GM23338 (cell line): ENCODE measurements at regions not wholly inside any gene's neighbourhood (a gene's known extent, or its start where the extent isn't known, plus 50 kb on each side); places are given as distances from the start of the nearest gene placed in this dataset.

ENCODE experiments used
- ATAC-seq: fragments of 200-7000 bp; cut with Tn5 transposase; 3 replicates; pipeline ENCODE4 v1.9.1; 2020
- DNase-seq: peaks from one replicate; pipeline ENCODE4 v3.0.0-alpha.2; 2015; ENCODE audit warnings: low spot score
- H2AFZ ChIP-seq: fragments of 200-600 bp; sonication (generic); 2 replicates; pipeline ENCODE4 v1.8.0; 2016; ENCODE audit warnings: antibody characterized with exemption, mild to moderate bottlenecking, moderate library complexity
- H3F3A ChIP-seq: fragments of 200-600 bp; sonication (generic); replicated peaks from 2 replicates; pipeline ENCODE4 v1.8.0; 2017; ENCODE audit warnings: antibody characterized with exemption, mixed run types, low read depth
- H3K27ac ChIP-seq: fragments of 200-600 bp; sonication (generic); 2 replicates; pipeline ENCODE4 v1.6.1; 2016; ENCODE audit warnings: low read depth
- H3K27me3 ChIP-seq: fragments of 200-600 bp; sonication (generic); 2 replicates; pipeline ENCODE4 v1.8.0; 2016; ENCODE audit warnings: mild to moderate bottlenecking, mixed run types, moderate library complexity; ENCODE audit not compliant: insufficient read depth
- H3K36me3 ChIP-seq: fragments of 200-600 bp; sonication (generic); 2 replicates; pipeline ENCODE4 v1.8.0; 2016; ENCODE audit warnings: mild to moderate bottlenecking; ENCODE audit not compliant: insufficient read depth
- H3K4me1 ChIP-seq: fragments of 200-600 bp; sonication (generic); 2 replicates; pipeline ENCODE4 v1.8.0; 2016; ENCODE audit warnings: mild to moderate bottlenecking, moderate library complexity; ENCODE audit not compliant: insufficient read depth
- H3K4me2 ChIP-seq: fragments of 200-600 bp; sonication (generic); 2 replicates; pipeline ENCODE4 v1.7.1; 2017; ENCODE audit warnings: mixed run types
- H3K4me3 ChIP-seq: fragments of 200-600 bp; sonication (generic); 2 replicates; pipeline ENCODE4 v1.6.1; 2016; ENCODE audit warnings: mixed run types
- H3K79me2 ChIP-seq: fragments of 200-600 bp; sonication (generic); replicated peaks from 2 replicates; pipeline ENCODE4 v1.8.0; 2017; ENCODE audit warnings: mild to moderate bottlenecking; ENCODE audit not compliant: insufficient read depth
- H3K9me2 ChIP-seq: fragments of 200-600 bp; sonication (generic); 2 replicates; pipeline ENCODE4 v1.8.0; 2017; ENCODE audit not compliant: insufficient read depth
- H4K20me1 ChIP-seq: fragments of 200-600 bp; sonication (generic); replicated peaks from 2 replicates; pipeline ENCODE4 v1.8.0; 2017; ENCODE audit warnings: mild to moderate bottlenecking; ENCODE audit not compliant: insufficient read depth
- H3K27ac Mint-ChIP-seq: 2 replicates; pipeline ENCODE4 v1.8.0; 2020; ENCODE audit warnings: inconsistent platforms, mild to moderate bottlenecking, moderate library complexity, mixed read lengths
- H3K27me3 Mint-ChIP-seq: 3 replicates; pipeline ENCODE4 v1.8.0; 2022; ENCODE audit warnings: low read depth, mild to moderate bottlenecking, moderate library complexity, mixed read lengths, inconsistent platforms; ENCODE audit not compliant: insufficient read depth, poor library complexity
- H3K36me3 Mint-ChIP-seq: 3 replicates; pipeline ENCODE4 v1.8.0; 2021; ENCODE audit warnings: low read depth, mild to moderate bottlenecking, inconsistent platforms, moderate library complexity, mixed read lengths
- H3K4me1 Mint-ChIP-seq: 3 replicates; pipeline ENCODE4 v1.8.0; 2020; ENCODE audit warnings: mild to moderate bottlenecking, inconsistent platforms, mixed read lengths
- H3K4me3 Mint-ChIP-seq: 3 replicates; pipeline ENCODE4 v1.8.0; 2021; ENCODE audit warnings: moderate library complexity, mild to moderate bottlenecking, inconsistent platforms, mixed read lengths
- H3K9me3 Mint-ChIP-seq: 3 replicates; pipeline ENCODE4 v1.8.0; 2020; ENCODE audit warnings: moderate library complexity, mild to moderate bottlenecking, inconsistent platforms, mixed read lengths
- CREB1 ChIP-seq: fragments of 250-450 bp; sonication (Bioruptor Pico); IDR thresholded peaks from 2 replicates; pipeline ENCODE4 v1.5.0; 2020; ENCODE audit warnings: low read depth, mild to moderate bottlenecking, moderate library complexity
- EZH2phosphoT487 ChIP-seq: fragments of 200-600 bp; sonication (generic); IDR thresholded peaks from one replicate; pipeline ENCODE4 v1.8.1; 2018; ENCODE audit warnings: antibody characterized with exemption; ENCODE audit not compliant: unreplicated experiment
- JUNB ChIP-seq: IDR thresholded peaks from one replicate; pipeline ENCODE4 v1.6.1; 2016; ENCODE audit warnings: antibody characterized with exemption; ENCODE audit not compliant: unreplicated experiment
- NANOG ChIP-seq: IDR thresholded peaks from 2 replicates; pipeline ENCODE4 v1.6.1; 2016; ENCODE audit warnings: antibody characterized with exemption, borderline replicate concordance
- POLR2AphosphoS5 ChIP-seq: IDR thresholded peaks from 2 replicates; pipeline ENCODE4 v1.6.1; 2016; ENCODE audit warnings: antibody characterized with exemption, low read depth
- ZNF114 ChIP-seq: fragments of 250-450 bp; sonication (Bioruptor Pico); IDR thresholded peaks from 2 replicates; pipeline ENCODE4 v1.5.0; 2020; ENCODE audit warnings: mild to moderate bottlenecking, moderate library complexity
- ZNF331 ChIP-seq: fragments of 250-450 bp; sonication (Bioruptor Pico); IDR thresholded peaks from 2 replicates; pipeline ENCODE4 v1.5.0; 2020; ENCODE audit warnings: low read depth, mild to moderate bottlenecking, moderate library complexity
- TF ChIP-seq, protein P1 (sequence below), 2 experiments: fragments of 200-600 bp in 1 of 2; sonication (generic) in 1 of 2; conservative IDR thresholded peaks; 2 replicates each; pipeline versions ENCODE4 v1.5.1 to v1.6.1; 2016 to 2017; ENCODE audit warnings: antibody characterized with exemption in 2 of 2, low read depth in 2 of 2, mild to moderate bottlenecking in 2 of 2, moderate library complexity in 1 of 2
- TF ChIP-seq, protein P2 (sequence below): IDR thresholded peaks from 2 replicates; pipeline ENCODE4 v1.6.1; 2016; ENCODE audit warnings: antibody characterized with exemption
- TF ChIP-seq, protein P3 (sequence below): IDR thresholded peaks from one replicate; pipeline ENCODE4 v1.6.1; 2018; ENCODE audit warnings: antibody characterized with exemption; ENCODE audit not compliant: unreplicated experiment

DNA sequence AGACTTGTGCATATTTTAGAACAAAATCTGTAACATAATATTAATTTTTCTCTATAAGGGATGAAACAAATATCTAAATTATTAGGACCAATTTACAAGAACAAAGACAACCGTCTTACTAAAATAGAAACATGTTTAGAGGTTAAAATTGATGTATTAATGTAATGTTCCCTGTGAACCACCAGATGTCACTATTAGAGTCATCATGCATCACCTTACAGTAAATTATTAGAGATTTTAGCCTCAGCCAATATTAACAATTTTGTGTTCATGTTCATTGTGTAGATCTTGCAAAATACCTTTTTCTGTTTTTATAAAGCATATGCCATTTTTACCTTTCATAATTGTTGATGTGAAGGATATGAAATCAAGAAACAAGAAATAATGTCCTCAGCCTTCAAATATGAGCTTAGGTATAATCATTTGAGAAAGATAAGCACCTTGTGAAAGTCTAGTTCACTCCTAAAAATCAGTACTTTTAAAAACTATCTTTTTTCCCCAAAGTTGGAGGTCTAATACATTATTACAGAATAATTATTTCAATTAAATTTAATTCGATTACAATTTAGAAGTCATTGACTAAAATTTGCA, 344.3 kb upstream of the KCNH7 start:
- no peak overlapping the region for H2AFZ ChIP-seq
- no peaks in the 10 kb centered on the region for H3F3A ChIP-seq
- H3K4me3 Mint-ChIP-seq = no peak overlapping the region
- ATAC-seq (no peak), DNase-seq (peak; percentile 22)
- no peaks in the 10 kb centered on the region for H3K36me3 Mint-ChIP-seq
- H3K27ac ChIP-seq = no peak overlapping the region
- no peaks in the 10 kb centered on the region for H3K79me2 ChIP-seq
- H4K20me1 ChIP-seq = no peaks in the 10 kb centered on the region
- no peaks in the 10 kb centered on the region for H3K27me3 Mint-ChIP-seq
- peaks cover 9% of the 10 kb centered on the region; the same call in 1 of the 2 replicates for H3K4me1 ChIP-seq
- no peaks in the 10 kb centered on the region for H3K9me3 Mint-ChIP-seq
- H3K9me2 ChIP-seq = no peaks in the 10 kb centered on the region
- peaks cover 11% of the 10 kb centered on the region for H3K4me1 Mint-ChIP-seq
- H3K27me3 ChIP-seq = no peaks in the 10 kb centered on the region
- H3K36me3 ChIP-seq = no peaks in the 10 kb centered on the region
- no peak overlapping the region for H3K27ac Mint-ChIP-seq
- TF ChIP-seq, protein P1, sequence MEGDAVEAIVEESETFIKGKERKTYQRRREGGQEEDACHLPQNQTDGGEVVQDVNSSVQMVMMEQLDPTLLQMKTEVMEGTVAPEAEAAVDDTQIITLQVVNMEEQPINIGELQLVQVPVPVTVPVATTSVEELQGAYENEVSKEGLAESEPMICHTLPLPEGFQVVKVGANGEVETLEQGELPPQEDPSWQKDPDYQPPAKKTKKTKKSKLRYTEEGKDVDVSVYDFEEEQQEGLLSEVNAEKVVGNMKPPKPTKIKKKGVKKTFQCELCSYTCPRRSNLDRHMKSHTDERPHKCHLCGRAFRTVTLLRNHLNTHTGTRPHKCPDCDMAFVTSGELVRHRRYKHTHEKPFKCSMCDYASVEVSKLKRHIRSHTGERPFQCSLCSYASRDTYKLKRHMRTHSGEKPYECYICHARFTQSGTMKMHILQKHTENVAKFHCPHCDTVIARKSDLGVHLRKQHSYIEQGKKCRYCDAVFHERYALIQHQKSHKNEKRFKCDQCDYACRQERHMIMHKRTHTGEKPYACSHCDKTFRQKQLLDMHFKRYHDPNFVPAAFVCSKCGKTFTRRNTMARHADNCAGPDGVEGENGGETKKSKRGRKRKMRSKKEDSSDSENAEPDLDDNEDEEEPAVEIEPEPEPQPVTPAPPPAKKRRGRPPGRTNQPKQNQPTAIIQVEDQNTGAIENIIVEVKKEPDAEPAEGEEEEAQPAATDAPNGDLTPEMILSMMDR (conservative IDR thresholded peaks at IDR 0.05; ENCODE audit: low read depth in 2 of 2) = peak in 1 of 2 experiments; percentile 73
- TF ChIP-seq NANOG = no peak
- H3K4me2 ChIP-seq = no peak overlapping the region
- H3K4me3 ChIP-seq = no peak overlapping the region

DNA sequence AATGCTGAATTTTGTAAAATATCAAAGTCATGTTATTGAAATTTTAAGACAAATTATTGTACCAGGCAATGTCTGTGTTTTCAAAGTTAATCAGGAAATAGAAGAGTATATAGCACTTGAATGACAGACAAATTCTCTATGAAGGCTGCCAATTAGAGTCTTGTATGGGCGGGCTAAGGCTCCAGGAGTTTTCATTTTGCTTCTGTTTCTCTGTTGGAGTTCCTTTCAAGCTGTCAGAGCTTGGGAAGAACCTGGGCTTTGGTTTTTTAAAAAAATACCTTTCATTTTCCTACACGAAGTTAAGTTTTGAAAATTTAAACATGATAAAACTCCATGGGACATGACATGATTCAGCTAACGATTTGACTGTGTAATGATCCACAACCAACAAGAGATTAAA, 339.0 kb upstream of the KCNH7 start:
- DNase-seq (no peak), ATAC-seq (no peak)
- Histone ChIP-seq H3K79me2 (no peaks in the 10 kb centered on the region), H3F3A (no peaks in the 10 kb centered on the region), H4K20me1 (no peaks in the 10 kb centered on the region), H2AFZ (no peak overlapping the region), H3K4me3 (no peak overlapping the region), H3K27ac (no peak overlapping the region), H3K9me2 (no peaks in the 10 kb centered on the region), H3K36me3 (no peaks in the 10 kb centered on the region), H3K27me3 (peaks cover 18% of the 10 kb centered on the region), H3K4me2 (no peak overlapping the region), H3K4me1 (no peaks in the 10 kb centered on the region)
- TF ChIP-seq, protein P1 (conservative IDR thresholded peaks at IDR 0.05; ENCODE audit: low read depth in 2 of 2) = no peak
- no peak for TF ChIP-seq POLR2AphosphoS5
- TF ChIP-seq ZNF331 = no peak
- TF ChIP-seq EZH2phosphoT487 = no peak
- TF ChIP-seq CREB1 (CRISPR knock-in tag) = no peak
- TF ChIP-seq, protein P2, sequence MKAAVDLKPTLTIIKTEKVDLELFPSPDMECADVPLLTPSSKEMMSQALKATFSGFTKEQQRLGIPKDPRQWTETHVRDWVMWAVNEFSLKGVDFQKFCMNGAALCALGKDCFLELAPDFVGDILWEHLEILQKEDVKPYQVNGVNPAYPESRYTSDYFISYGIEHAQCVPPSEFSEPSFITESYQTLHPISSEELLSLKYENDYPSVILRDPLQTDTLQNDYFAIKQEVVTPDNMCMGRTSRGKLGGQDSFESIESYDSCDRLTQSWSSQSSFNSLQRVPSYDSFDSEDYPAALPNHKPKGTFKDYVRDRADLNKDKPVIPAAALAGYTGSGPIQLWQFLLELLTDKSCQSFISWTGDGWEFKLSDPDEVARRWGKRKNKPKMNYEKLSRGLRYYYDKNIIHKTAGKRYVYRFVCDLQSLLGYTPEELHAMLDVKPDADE = no peak
- no peak for TF ChIP-seq JUNB
- no peak for TF ChIP-seq NANOG
- TF ChIP-seq ZNF114 = no peak
- TF ChIP-seq, protein P3, sequence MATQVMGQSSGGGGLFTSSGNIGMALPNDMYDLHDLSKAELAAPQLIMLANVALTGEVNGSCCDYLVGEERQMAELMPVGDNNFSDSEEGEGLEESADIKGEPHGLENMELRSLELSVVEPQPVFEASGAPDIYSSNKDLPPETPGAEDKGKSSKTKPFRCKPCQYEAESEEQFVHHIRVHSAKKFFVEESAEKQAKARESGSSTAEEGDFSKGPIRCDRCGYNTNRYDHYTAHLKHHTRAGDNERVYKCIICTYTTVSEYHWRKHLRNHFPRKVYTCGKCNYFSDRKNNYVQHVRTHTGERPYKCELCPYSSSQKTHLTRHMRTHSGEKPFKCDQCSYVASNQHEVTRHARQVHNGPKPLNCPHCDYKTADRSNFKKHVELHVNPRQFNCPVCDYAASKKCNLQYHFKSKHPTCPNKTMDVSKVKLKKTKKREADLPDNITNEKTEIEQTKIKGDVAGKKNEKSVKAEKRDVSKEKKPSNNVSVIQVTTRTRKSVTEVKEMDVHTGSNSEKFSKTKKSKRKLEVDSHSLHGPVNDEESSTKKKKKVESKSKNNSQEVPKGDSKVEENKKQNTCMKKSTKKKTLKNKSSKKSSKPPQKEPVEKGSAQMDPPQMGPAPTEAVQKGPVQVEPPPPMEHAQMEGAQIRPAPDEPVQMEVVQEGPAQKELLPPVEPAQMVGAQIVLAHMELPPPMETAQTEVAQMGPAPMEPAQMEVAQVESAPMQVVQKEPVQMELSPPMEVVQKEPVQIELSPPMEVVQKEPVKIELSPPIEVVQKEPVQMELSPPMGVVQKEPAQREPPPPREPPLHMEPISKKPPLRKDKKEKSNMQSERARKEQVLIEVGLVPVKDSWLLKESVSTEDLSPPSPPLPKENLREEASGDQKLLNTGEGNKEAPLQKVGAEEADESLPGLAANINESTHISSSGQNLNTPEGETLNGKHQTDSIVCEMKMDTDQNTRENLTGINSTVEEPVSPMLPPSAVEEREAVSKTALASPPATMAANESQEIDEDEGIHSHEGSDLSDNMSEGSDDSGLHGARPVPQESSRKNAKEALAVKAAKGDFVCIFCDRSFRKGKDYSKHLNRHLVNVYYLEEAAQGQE = no peak
- Mint-ChIP-seq H3K9me3 (no peaks in the 10 kb centered on the region), H3K4me3 (no peak overlapping the region), H3K27ac (no peak overlapping the region), H3K36me3 (no peaks in the 10 kb centered on the region), H3K4me1 (no peaks in the 10 kb centered on the region), H3K27me3 (peaks cover 7% of the 10 kb centered on the region)
